Stomach (tissue), 4 donors: ENCODE measurements at regions not wholly inside any gene's neighbourhood (a gene's known extent, or its start where the extent isn't known, plus 50 kb on each side); places are given as distances from the start of the nearest gene placed in this dataset.
"Not testable (repeated sequence)": the region's sequence is repeated elsewhere in the genome, so short reads cannot be mapped to it uniquely, and the experiment has no call there.

Experiments
- CTCF ChIP-seq, 7 experiments: fragments of 450-650 bp in 4 of 7; fragments of 200-600 bp in 3 of 7; sonication (generic) in 3 of 7; IDR thresholded peaks; one replicate each; pipeline ENCODE4 v1.5.1; 2016 to 2019; ENCODE audit warnings: antibody characterized with exemption in 7 of 7, control low read depth in 2 of 7, mild to moderate bottlenecking in 1 of 7
- EP300 ChIP-seq: sonication (generic); formaldehyde crosslinking; IDR thresholded peaks from one replicate; pipeline ENCODE4 v1.6.1; 2017; ENCODE audit warnings: antibody characterized with exemption

GRCh38 chr9:134532661-134533060, 108.9 kb upstream of the COL5A1 start:
- TF ChIP-seq CTCF (IDR thresholded peaks at IDR 0.05); EP300: not testable (repeated sequence)
